Adrenal gland (tissue), 5 donors: ENCODE measurements at regions not wholly inside any gene's neighbourhood (a gene's known extent, or its start where the extent isn't known, plus 50 kb on each side); places are given as distances from the start of the nearest gene placed in this dataset.

ENCODE experiments used
- CTCF ChIP-seq, 6 experiments: fragments of 450-650 bp in 4 of 6; fragments of 200-600 bp in 2 of 6; sonication (generic) in 1 of 6; IDR thresholded peaks; 1 replicate in 5 of 6; 2 replicates in 1 of 6; pipeline versions ENCODE4 v1.5.1 to v1.8.0; 2016 to 2021; ENCODE audit warnings: antibody characterized with exemption in 6 of 6, mild to moderate bottlenecking in 2 of 6, moderate library complexity in 1 of 6
- POLR2A ChIP-seq, 2 donors: fragments of 450-650 bp; IDR thresholded peaks; one replicate each; pipeline ENCODE4 v1.6.1; 2017; ENCODE audit warnings: antibody characterized with exemption in 2 of 2, mild to moderate bottlenecking in 2 of 2, moderate library complexity in 1 of 2
- donor health status: DM: no; HTN: no; CAD: no.

DNA sequence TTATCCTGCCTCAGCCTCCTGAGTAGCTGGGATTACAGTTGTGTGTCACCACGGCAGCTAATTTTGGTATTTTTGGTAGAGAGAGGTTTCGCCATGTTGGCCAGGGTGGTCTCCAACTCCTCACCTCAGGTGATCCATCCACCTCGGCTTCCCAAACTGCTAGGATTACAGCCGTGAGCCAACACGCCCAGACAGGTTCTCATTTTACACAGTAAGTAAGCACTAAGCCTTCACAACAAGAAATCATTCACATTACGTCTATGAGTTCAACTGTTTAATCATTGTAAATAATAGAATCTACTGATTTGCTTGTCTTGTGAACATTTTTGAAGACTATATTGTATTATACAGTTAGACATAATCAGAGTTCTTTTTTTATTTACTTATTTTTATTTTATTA is 131.5 kb upstream of the LRATD1 start:
- TF ChIP-seq CTCF (IDR thresholded peaks at IDR 0.05) (no peak), POLR2A (IDR thresholded peaks at IDR 0.05) (no peak)
